NCI-H1092 treated with DMSO at 0.1 percent for 48 hours (cell line): ENCODE measurements at regions not wholly inside any gene's neighbourhood (a gene's known extent, or its start where the extent isn't known, plus 50 kb on each side); places are given as distances from the start of the nearest gene placed in this dataset.
A peak's percentile ranks its signal among the peaks of the same experiment; 100 is the strongest.

ENCODE experiments used
- DNase-seq: peaks from one replicate; lab custom pipeline; 2025; lab: John Stamatoyannopoulos, UW

- DNase-seq = no peak
Measured at GRCh38 chr3:104510131-104510849, 856.4 kb upstream of the ALCAM start.

DNA sequence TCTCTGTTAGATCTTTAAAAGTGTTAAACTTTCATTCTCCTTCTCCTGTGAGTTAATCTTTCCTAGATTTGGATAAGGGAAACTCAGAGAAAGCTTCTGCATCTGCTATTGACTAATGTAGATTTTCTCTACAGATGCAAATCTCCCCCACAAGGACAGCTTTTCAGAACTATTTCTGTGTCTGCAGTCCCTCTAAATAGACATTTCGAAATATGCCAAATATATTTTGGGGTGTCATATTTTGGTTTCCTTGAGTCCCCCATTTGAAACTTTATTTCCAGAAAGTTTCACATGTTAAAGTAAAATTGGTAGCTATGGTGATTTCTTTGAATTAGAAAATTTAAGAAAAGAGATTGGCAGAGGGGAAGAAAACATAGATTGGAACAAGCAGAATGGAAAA, 852.3 kb upstream of the ALCAM start:
- no peak for DNase-seq

DNA sequence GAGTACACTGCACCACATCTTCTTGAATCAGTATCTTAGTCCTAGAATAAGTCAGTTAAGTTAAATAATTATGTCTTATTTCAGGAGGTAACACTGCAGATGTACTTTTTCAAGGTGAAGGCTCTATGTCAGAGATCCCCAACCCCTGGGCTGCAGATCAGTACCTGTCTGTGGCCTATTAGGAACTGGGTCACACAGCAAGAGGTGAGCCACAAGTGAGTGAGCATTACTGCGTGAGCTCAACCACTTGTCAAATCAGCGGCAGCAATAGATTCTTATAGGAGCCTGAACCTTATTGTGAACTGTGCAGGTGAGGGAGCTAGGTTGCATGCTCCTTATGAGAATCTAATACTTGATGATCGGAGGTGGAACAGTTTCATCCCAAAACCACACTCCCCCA, 851.9 kb upstream of the ALCAM start:
- DNase-seq = no peak

DNA sequence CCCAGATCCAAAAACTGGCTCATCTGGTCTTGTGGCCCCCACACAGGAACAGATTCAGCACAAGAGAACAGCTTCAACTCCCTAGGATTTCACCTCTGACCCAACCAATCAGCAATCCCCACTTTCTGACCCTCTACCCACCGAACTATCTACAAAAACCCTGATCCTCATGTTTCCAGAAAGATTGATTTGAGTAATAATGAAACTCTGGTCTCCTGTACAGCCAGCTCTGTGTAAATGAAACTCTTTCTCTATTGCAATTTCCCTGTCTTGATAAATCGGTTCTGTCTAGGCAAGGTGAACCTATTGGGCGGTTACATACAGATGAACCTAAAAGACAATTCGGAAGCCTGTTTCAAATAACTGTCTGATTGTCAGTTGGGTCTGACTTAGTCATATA, 847.6 kb upstream of the ALCAM start:
- DNase-seq = no peak

DNA sequence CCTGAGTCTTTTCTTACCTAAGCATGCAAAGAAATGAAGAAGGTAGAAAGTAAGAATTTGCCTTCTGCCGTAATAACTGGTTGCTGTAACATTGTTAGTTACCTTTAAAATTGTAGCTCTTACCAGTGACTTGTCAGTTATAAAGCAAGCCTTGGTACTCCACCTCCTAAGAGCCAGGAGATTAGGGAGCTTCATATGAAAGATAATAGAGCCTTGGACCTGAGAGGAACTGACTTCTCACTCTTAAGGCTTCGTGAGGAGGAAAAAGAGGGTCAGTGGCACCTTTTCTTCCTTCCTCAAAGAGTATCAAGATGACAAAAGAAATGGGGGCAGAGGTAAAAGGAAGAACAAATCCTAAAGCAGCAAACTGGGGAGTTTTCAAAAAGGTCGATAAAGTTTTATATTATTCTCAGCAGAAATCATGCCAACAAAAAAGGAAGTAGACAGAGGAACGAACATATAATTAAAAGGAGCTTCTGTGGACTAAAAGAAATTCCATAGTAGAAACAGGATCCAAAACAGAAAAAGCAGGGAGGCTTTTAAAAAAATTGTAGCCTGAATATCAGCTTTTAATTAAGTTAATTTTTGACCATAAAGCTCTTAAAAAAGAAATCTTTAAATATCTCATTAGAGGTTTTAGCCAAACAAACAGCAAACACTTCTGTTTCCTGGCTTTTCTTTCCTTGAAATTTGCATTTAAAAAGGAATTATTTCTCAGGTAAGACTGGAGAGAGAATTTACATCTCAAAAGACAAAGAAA, 847.1 kb upstream of the ALCAM start:
- DNase-seq = no peak

DNA sequence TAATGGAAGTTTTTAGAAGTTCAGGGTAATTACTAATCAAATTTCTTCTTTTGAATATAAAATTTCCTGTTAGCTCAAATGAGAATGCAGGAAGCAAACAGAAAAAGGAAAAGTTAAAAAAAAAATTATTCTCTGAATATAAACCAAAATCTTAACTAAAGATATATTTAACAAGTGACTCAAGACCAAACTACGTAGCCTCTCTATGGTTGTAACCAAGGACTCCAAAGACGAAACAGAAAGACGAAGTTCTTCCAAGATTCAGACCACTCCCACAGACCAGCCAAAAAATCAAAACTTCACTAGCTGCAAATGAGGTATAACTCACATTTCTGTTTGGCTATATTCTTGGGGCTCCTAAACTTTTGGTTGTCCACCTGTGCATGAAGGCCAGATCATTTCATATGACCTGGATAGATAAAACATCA, 846.5 kb upstream of the ALCAM start:
- no peak for DNase-seq

GRCh38 chr3:104521606-104522336, 844.9 kb upstream of the ALCAM start:
- no peak for DNase-seq

DNA sequence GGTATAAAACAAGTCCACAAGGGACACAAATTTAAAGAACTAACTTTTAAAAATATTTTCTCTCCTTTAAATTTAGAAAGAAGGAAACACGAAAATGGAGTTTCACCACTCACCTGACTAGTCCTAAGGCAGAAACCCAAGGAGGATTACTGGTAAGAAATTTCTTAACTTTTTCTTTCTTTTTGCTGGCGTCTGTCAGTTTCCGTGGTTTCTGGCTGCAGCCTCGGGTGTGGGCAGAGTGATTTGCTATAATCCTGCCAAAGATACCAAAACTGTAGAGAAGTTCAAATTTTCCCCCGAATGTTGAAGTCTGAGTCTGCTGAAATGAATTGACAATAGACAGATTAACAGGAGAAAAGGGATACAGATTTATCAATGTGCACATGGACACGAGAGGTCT, 843.6 kb upstream of the ALCAM start:
- DNase-seq = no peak

GRCh38 chr3:104526901-104527401, 839.8 kb upstream of the ALCAM start:
- DNase-seq = no peak

- no peak for DNase-seq
Measured at GRCh38 chr3:104530934-104531333, 835.8 kb upstream of the ALCAM start.

- no peak for DNase-seq
Measured at GRCh38 chr3:104536715-104537114, 830.0 kb upstream of the ALCAM start.

DNA sequence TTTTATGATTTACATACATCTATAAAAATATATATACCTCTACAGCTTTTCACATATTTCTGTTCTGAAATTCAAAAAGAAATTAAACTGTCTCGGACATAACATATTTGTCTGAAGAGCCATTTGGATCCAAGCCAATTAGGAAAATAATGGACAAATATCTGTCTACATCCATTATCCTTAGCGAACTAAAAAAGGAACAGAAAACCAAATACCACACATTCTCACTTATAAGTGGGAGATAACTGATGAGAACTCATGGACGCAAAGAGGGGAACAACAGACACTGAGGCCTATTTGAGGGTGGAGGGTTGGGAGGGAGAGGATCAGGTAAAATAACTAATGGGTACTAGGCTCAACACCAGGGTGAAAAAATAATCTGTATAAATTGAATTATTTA, 829.4 kb upstream of the ALCAM start:
- no peak for DNase-seq

GRCh38 chr3:104546301-104546700, 820.4 kb upstream of the ALCAM start:
- no peak for DNase-seq

DNA sequence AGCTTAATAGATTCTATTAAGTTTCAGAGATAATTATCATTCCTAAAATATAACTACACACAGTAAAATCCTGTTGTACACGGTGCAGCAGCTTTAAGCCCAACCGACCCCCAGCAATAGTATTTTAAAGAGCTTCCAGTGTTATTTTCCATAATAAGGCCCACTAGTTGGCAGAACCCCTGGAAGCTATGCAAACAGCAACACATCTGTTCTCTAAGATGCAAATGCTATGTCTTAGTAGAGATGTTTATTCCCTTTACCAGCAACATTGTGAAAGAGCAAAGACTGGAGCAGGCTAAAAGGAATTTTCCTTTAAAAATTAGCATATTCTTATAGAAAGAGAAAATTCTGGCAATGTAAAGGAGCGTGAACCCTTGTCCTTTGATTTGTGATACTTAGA, 819.7 kb upstream of the ALCAM start:
- DNase-seq = no peak

DNA sequence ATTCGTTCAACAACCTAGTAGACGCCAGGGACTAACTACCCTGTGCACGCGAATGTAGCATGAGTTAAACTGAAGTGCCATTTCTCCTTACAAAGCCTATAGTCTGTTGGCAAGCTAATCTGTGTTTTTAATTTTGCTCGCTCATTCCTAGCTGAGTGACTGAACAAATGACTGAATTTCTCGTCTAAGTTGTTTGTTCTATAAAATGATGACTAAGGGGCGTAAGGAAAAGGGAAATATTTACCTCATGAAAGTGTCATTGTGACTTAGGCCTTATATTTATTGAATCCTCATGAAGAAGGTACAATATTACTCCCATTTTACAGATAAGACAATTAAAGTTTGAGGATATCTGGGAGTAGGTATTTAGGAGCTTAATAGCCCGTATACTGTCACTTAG, 818.3 kb upstream of the ALCAM start:
- no peak for DNase-seq

- DNase-seq = no peak
Measured at GRCh38 chr3:104549099-104549714, 817.5 kb upstream of the ALCAM start.

- DNase-seq = no peak
Measured at GRCh38 chr3:104553121-104553520, 813.6 kb upstream of the ALCAM start.

DNA sequence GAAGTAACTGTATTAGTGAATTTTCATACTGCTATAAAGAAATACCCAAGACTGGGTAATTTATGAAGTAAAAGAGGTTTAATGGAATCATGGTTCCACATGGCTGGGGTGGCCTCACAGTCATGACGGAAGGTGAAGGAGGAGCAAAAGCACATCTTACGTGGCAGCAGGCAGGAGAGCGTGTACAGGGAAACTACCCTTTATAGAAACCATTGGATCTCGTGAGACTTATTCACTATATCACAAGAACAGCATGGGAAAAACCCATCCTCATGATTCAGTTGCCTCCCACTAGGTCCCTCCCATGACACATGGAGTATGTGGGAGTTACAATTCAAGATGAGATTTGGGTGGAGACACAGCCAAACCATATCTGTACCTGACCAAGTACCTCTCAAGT, 812.3 kb upstream of the ALCAM start:
- no peak for DNase-seq

DNA sequence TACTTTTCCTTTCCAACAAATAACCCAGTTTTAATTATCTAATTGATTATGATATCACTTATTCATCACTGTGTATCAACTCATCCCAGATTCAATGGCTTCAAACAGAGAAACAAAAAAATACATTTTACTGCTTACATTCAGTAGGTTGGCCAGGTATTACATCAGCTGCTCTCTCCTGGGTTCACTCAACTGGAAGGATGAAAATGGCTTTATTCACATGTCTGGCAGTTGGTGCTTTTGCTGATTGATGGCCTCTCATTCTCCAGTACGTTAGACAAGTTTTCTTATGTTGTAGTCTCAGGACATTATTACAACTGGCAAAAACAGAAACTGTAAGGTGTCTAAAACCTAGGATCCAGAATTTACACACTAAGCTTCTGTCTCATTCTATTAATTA, 811.0 kb upstream of the ALCAM start:
- peak; percentile 18 for DNase-seq

DNA sequence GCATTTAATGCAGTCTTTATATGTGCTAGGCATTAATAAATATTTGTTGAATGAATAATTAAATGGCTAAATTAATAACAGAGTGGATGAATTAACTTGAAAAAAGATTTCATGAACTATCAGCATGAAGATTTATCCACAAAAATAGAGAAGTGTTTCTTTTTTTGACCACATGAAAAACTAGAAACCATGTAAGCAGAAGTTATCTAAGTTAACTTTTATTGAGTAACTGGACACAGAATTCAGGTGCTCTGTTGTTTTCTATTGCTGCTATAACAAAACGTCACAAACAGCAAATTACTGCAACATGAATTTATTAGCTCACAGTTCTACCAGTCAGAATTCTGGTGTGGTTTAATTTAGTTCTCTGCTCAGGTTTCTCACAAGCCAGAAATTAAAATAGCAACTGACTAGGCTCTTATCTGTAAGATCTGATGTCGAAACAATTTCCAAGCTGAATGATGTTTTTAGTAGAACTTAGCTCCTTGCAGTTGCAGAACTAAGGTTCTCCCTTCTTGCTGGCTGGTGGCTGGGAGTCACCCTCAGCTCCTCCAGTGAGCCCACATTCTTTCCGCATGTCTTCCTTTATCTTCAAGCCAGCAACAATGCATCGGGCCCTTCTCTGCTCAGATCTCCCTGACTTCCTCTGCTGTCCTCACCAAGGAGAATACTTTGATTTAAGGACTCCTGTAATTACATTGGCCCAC, 810.2 kb upstream of the ALCAM start:
- DNase-seq = no peak

- no peak for DNase-seq
Measured at GRCh38 chr3:104561324-104561723, 805.4 kb upstream of the ALCAM start.
